NCI-H226 (cell line): ENCODE measurements at regions not wholly inside any gene's neighbourhood (a gene's known extent, or its start where the extent isn't known, plus 50 kb on each side); places are given as distances from the start of the nearest gene placed in this dataset.
"Not testable (repeated sequence)": the region's sequence is repeated elsewhere in the genome, so short reads cannot be mapped to it uniquely, and the experiment has no call there.

Source experiments
- DNase-seq: peaks from one replicate; pipeline ENCODE4 v3.0.0-alpha.2; 2015

GRCh38 chr19:30690935-30691818 lies 319.0 kb downstream of the ZNF536 start:
- no peak for DNase-seq

- DNase-seq, result no peak
Measured at GRCh38 chr19:30690525-30690924, 318.3 kb downstream of the ZNF536 start.

DNA sequence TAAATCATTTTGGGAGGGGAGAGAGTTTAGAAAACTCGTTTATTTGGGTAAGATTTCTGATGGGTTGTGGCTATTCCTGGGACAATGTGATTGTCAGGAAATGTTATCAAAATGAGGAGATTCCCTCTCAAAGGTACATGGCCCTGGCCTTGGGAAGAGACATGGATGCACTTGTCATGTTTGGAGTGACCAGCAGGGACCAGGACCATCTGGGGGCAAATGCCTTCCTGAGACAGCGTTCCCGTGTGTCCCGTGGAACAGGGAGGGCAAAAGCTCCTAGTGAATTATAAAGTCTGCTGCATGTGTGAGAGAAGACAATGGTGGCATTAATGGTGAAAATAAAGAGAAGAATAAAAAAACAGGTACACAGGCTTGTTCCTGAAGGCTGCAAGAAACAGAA lies 317.3 kb downstream of the ZNF536 start:
- DNase-seq, result no peak

- DNase-seq, result no peak
Measured at GRCh38 chr19:30688696-30689095, 316.5 kb downstream of the ZNF536 start.

DNA sequence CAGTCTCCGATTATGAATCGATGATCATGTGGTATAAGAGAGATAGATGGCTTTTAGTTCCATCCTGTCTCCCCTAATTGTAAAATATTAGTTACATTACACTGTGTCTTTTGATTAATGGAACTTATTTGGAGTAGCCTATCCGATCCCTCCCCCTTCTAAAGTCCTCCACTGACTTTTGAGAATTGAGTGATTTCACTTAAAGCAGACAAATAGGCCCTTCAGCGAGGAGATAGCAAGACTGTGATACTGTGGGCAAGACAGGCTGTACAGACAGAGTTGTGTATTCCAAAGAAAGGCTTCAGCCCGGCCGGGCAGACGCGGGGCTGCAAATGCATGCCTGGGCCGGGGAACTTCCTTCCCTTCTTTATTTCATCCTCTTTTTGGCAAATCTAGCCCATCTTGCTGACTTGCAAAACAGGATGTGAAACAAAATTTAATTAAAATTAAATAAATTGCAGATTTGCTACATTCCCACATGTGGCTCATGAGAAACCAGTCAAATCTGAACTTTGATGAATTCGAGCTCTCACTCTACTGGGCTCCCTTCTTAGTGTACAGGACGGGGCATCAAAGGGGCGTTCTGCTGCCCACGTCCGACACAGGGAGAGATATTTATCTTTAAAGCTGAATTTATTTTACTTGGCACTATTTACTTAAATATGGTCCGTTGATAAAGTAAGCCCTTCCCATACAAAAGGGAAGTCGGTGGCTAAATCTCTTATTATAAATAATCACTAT lies 314.8 kb downstream of the ZNF536 start:
- no peak for DNase-seq

DNA sequence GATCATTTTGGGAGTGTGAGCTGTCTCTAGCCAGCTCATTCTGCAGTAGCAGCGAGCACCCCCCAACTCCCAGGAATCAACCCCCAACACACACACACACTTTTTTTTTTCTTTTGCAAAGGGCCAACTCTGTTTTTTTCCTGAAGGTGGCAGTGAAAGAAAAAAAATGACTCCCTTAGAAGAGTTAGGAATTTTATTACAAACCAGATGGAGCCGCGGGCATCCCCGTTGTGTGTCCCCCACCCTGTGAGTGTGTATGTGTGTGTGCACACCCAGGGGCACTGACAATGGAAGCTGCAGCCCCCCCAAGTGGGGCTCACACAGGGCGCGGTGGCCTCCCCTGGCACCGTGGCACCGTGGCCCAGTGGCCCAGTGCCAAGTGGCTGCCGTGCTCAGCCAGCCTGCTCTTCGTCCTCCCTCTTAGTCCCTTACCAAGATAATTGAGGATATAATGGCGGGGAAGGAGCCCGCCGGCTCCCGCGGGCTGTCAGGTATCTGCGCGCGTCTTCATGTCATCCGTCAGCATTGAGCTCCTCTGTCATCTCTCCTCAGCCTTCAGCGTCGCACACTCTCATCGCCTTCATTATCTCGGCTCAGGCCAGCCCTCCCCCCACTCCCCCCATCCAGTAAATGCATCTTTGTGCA lies 314.1 kb downstream of the ZNF536 start:
- DNase-seq, result no peak

- DNase-seq, result no peak
Measured at GRCh38 chr19:30685426-30686000, 313.3 kb downstream of the ZNF536 start.

DNA sequence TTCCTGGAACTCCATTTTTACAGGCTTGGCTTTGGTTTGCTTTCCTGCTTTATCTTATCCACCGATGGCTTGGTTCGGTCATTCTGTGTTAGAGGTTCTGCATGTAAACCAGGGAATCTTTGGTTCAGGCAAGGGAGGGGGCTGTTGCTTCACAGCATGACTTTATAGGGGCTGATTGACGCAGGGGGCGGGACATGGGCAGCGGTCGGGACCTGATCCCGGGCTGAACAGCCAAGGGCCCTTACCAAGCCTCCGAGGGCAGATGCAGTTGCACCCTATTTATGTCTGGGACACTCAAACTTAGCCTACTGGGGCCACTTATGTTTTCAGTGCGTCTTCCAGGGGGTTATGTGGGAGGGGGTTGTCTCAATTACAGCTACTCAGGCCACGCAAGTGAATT lies 312.4 kb downstream of the ZNF536 start:
- no peak for DNase-seq

GRCh38 chr19:30682999-30683536 lies 310.9 kb downstream of the ZNF536 start:
- DNase-seq, result peak; percentile 7

GRCh38 chr19:30682146-30682998 lies 310.2 kb downstream of the ZNF536 start:
- no peak for DNase-seq

DNA sequence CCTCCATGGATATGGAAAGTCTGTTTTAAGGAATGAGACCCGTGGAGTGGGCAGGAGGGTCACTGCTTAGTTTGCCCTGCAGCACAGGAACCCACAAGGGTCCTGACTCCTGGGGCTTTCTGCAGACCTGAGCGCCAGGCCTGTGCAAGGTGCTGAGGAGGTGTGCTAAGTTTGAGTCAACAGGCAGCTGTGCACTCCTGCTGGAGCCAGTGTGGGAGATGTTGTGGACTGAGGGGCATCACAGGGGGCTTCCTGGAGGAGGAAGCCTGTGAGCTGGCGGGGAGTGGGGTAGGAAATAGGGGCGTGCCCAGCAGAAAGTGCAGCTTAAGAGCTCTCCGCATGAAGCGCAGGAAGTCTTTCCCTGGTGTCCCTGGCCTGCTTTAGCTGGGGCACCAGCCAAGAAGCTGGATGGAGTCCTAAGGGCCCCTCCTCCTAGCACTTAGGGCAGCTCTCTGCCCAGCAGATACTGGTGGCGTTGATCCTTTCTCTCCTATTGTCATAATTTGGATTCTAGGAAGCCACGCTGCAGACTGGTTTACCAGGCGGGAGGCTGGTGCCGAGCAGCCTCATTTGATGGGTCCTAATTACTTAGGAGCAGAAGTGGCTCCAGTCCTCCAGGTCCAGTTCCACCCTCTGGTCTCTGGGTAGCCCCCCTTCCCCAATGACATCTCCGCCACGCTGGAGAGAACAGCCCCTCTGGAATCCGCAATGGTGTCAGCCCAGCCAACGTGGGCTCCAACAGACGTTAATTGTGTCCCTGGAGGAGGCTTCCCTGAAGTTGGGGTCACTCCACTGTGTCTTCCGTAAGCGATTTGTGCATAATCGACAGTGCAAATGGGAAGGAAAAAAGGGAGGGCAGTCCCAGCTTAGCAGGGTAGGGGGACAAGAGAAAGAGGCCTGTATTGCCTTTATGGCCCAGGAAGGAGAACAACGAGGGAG lies 309.2 kb downstream of the ZNF536 start:
- no peak for DNase-seq

- DNase-seq, result not testable (repeated sequence)
Measured at GRCh38 chr19:30680399-30680798, 308.2 kb downstream of the ZNF536 start.

DNA sequence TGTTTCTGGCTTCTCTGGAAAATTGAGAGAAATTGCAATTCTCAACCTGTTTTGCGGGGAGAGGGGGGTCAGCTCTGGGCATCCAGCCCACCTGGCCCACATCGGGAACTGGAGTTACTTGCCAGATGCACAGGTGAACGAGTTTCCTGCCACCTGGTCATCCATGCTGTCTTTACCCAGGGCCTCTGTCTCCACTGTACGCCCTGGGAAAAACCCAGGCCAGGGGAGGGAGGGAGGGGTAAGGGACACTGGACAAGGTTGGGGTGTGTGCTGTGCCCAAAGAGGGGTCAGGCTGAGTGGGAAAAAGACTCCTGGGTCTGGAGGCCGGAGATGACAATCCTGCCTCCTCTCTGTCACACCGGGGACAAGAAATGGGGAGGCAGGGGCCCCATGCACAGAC lies 307.6 kb downstream of the ZNF536 start:
- no peak for DNase-seq

GRCh38 chr19:30679153-30679702 lies 307.0 kb downstream of the ZNF536 start:
- DNase-seq, result no peak

DNA sequence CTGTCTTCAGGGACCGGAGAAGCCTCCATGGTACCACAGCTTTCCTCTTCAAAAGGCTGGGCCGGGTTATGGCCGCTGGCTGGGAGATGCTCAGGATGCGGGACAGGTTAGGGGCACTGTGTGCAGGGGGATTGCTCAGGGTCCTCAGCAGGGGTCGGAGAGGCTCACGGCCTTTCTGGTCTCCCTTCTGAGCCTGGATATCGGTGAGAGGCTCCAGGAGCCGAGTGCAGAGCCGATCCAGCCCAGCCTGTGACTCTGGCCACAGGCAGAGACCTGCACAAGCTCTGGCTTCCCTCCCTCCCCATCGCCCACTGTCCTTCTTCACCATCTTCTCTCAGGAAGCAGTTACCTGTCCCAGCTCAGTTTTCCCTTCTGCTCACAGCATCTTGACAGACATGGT lies 306.0 kb downstream of the ZNF536 start:
- DNase-seq, result no peak

GRCh38 chr19:30677702-30678101 lies 305.5 kb downstream of the ZNF536 start:
- DNase-seq, result no peak

DNA sequence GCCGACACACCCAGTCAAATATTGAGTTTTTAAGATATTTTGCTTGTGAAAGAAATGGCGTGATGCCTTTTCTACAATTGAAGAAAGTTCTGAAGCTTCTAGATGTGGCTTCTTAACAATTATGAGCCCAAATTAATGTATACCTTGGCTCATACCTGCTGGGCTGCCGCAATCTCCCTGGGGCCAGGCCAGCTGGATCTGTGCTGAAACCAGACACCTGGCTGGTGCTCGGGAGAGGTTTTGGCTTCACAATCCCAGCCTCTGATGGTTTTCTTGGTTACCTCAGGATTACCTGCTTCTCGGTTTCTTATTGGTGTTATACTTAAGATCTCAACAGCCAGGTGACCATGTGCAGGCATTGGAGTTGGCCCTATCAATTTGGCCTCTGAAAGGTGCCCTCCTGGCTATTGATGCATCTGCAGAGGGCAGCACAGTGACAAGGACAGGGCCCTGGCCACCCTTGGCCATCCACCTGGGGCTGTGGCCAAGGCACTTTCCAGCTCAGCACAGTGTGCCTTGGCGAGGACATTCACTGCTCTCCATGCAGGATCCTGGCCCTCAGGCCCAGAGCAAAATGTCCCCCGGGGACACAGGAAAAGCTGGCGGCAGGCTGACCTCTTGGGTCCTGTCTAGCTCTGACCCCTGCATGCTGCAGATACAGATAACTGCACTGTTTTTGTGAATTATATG lies 305.0 kb downstream of the ZNF536 start:
- no peak for DNase-seq

DNA sequence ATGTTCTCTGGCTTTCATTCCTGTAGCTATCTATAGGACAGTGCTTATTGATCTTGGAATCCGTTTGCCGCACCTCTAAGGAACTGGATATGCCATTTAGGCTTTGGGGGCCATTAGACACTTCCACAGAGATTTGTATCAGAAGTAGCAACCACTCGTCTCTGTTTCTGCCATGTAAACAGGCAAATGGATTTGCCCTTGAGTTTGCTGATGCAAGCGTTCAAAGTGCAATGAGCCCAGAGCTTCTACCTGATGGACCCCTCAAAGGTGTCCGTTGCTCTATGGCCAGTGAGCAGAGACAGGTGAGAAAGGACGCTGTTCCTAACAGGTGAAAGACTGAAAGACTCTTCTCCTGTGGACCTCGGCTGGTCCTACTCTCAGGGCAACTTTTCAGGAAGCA lies 302.9 kb downstream of the ZNF536 start:
- no peak for DNase-seq

GRCh38 chr19:30674656-30675055 lies 302.5 kb downstream of the ZNF536 start:
- no peak for DNase-seq

DNA sequence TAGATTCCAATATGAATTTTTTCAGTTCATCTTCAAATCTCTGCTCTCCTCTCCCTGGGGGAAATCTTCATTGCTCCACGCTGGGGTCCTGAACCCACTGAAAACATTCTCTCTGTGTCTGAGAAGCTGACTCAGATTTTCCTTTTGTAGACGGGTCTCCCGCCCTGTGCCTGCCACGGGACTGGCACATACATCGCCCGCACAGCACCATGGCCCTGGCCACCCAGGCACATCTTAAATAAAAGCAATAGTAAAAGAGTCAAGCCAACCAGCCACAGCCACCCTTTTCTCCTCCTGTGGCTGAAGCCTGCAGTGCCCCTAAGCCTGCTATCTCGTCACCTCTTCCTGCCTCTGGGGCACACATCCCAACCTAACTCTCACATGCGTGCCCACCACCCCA lies 301.2 kb downstream of the ZNF536 start:
- DNase-seq, result no peak
